ENCODE measurements at regions not wholly inside any gene's neighbourhood (a gene's known extent, or its start where the extent isn't known, plus 50 kb on each side); places are given as distances from the start of the nearest gene placed in this dataset.

DNA sequence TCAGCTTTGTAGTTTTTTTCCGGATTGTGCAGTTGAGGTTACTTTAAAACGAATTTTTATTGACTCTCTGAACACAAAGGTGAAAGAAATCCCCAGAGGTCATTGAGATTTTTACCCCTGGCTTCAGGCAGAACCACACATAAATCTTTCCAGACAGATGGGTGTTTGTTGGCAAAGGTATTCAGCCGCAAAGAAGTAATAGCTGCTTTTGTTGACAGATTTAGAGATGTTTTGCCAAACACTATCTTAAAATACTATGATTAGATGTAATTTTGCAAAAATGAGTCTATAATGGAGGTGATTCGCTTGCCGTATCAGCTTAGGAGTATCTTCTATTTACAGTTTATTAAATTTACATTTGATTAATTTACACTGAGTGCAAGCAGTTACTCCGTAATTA is 418.3 kb upstream of the CLINT1 start:
- POLR2A ChIA-PET = interaction anchor here (0.6 kb wide), 2 partner anchors 11 to 23 kb away, joined by 3 read pairs; no protein-coding TSS in a partner anchor
- CTCF ChIA-PET = no interaction called here
- H3K27ac Mint-ChIP-seq (ENCODE audit: low read depth, unreplicated experiment) = no peak overlapping the region
- BruUV-seq (replicated peaks) = no TSS peak
- intact Hi-C loops (cut with micrococcal nuclease) = no loop called here
- no peak for DNase-seq (ENCODE audit: unreplicated experiment)
- H3K4me3 Mint-ChIP-seq (ENCODE audit: unreplicated experiment) = no peak overlapping the region
- no peaks in the 10 kb centered on the region for H3K9me3 Mint-ChIP-seq (ENCODE audit: unreplicated experiment)
- TF ChIP-seq, protein P1, sequence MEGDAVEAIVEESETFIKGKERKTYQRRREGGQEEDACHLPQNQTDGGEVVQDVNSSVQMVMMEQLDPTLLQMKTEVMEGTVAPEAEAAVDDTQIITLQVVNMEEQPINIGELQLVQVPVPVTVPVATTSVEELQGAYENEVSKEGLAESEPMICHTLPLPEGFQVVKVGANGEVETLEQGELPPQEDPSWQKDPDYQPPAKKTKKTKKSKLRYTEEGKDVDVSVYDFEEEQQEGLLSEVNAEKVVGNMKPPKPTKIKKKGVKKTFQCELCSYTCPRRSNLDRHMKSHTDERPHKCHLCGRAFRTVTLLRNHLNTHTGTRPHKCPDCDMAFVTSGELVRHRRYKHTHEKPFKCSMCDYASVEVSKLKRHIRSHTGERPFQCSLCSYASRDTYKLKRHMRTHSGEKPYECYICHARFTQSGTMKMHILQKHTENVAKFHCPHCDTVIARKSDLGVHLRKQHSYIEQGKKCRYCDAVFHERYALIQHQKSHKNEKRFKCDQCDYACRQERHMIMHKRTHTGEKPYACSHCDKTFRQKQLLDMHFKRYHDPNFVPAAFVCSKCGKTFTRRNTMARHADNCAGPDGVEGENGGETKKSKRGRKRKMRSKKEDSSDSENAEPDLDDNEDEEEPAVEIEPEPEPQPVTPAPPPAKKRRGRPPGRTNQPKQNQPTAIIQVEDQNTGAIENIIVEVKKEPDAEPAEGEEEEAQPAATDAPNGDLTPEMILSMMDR (IDR thresholded peaks at IDR 0.05; ENCODE audit: unreplicated experiment) = no peak
- no peaks in the 10 kb centered on the region for H3K4me1 Mint-ChIP-seq (ENCODE audit: insufficient read depth, unreplicated experiment)
- no peaks in the 10 kb centered on the region for H3K36me3 Mint-ChIP-seq (ENCODE audit: insufficient read depth, unreplicated experiment)
- H3K27me3 Mint-ChIP-seq (ENCODE audit: insufficient read depth, unreplicated experiment) = no peaks in the 10 kb centered on the region

DNA sequence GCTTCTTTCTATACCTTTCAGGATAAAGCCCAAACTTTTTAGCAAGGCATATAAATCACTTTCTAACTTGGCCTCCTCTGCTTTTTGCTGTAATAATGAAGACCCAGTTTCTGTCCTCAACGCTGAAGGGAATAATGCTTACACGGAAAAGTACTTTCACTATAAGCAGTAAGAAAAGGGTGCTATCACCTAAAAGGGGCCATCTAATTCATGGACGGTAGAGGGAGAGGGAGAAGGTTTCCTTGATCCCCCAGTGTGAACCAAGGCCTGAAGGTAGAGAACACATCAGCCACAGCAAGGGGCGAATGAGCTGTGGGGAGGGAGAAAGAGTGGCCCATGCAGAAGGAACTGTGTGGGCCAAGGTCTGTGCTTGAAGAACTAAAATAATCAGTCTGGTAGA is 417.7 kb upstream of the CLINT1 start:
- no peaks in the 10 kb centered on the region for H3K9me3 Mint-ChIP-seq (ENCODE audit: unreplicated experiment)
- H3K4me3 Mint-ChIP-seq (ENCODE audit: unreplicated experiment) = no peak overlapping the region
- no peaks in the 10 kb centered on the region for H3K27me3 Mint-ChIP-seq (ENCODE audit: insufficient read depth, unreplicated experiment)
- intact Hi-C loops (cut with micrococcal nuclease) = no loop called here
- BruUV-seq (replicated peaks) = no TSS peak
- DNase-seq (ENCODE audit: unreplicated experiment) = no peak
- no peak overlapping the region for H3K27ac Mint-ChIP-seq (ENCODE audit: low read depth, unreplicated experiment)
- ChIA-PET POLR2A (interaction anchor here (0.6 kb wide), 2 partner anchors 10 to 22 kb away, joined by 3 read pairs; no protein-coding TSS in a partner anchor), CTCF (no interaction called here)
- H3K36me3 Mint-ChIP-seq (ENCODE audit: insufficient read depth, unreplicated experiment) = no peaks in the 10 kb centered on the region
- no peaks in the 10 kb centered on the region for H3K4me1 Mint-ChIP-seq (ENCODE audit: insufficient read depth, unreplicated experiment)
- TF ChIP-seq, protein P1 (IDR thresholded peaks at IDR 0.05; ENCODE audit: unreplicated experiment) = no peak

DNA sequence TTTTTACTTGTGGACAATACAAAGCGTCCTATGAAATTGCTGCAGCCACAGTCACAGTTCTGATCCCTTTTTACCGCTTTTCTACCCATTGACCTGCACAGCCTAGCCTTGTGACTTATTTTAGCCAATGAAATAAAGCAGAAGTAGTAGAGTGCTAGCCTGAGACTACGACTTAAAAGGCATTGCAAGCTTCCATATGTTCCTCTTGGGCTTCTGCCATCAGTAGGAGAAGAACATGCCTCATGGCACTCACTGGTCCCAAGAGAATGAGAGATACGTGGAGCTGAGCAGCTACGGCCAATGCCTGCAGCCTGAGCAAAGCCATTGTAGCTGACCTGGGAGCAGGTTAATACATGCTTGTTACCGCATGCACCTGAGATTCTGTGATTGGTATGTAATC is 416.6 kb upstream of the CLINT1 start:
- no peaks in the 10 kb centered on the region for H3K36me3 Mint-ChIP-seq (ENCODE audit: insufficient read depth, unreplicated experiment)
- ChIA-PET POLR2A (interaction anchor here (0.6 kb wide), 1 partner anchor 59 kb away, joined by 4 read pairs; no protein-coding TSS in a partner anchor), CTCF (interaction anchor here (0.9 to 2.4 kb wide), 3 partner anchors 11 to 420 kb away, joined by 3 to 8 read pairs (median 3); no protein-coding TSS in a partner anchor)
- no peaks in the 10 kb centered on the region for H3K27me3 Mint-ChIP-seq (ENCODE audit: insufficient read depth, unreplicated experiment)
- no peaks in the 10 kb centered on the region for H3K9me3 Mint-ChIP-seq (ENCODE audit: unreplicated experiment)
- no peak overlapping the region for H3K4me3 Mint-ChIP-seq (ENCODE audit: unreplicated experiment)
- H3K4me1 Mint-ChIP-seq (ENCODE audit: insufficient read depth, unreplicated experiment) = no peaks in the 10 kb centered on the region
- TF ChIP-seq, protein P1 (IDR thresholded peaks at IDR 0.05; ENCODE audit: unreplicated experiment) = no peak
- no peak overlapping the region for H3K27ac Mint-ChIP-seq (ENCODE audit: low read depth, unreplicated experiment)
- no peak for DNase-seq (ENCODE audit: unreplicated experiment)
- intact Hi-C loops (cut with micrococcal nuclease) = no loop called here
- no TSS peak for BruUV-seq (replicated peaks)

DNA sequence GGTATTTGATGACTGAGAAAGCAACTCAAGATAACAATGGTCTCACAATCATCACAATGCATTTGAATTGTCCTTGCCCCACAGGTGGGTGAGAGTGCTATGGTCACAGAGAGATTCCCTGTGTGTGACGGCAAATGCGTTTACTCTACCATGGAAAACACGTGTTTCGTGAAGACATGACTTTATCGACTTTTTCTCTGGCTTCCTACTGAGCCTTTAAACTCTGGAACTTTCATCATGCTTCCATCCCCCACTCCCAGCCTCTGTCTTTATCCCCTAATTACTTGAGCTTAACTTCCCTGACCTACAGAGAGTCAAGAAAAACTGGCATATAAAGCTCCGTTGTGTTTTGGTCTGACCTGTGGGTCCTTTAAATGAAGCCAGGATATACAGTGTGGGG is 414.1 kb upstream of the CLINT1 start:
- Mint-ChIP-seq H3K4me3 (ENCODE audit: unreplicated experiment) (no peak overlapping the region), H3K27ac (ENCODE audit: low read depth, unreplicated experiment) (no peak overlapping the region), H3K9me3 (ENCODE audit: unreplicated experiment) (no peaks in the 10 kb centered on the region), H3K4me1 (ENCODE audit: insufficient read depth, unreplicated experiment) (no peaks in the 10 kb centered on the region), H3K27me3 (ENCODE audit: insufficient read depth, unreplicated experiment) (no peaks in the 10 kb centered on the region), H3K36me3 (ENCODE audit: insufficient read depth, unreplicated experiment) (no peaks in the 10 kb centered on the region)
- TF ChIP-seq, protein P1 (IDR thresholded peaks at IDR 0.05; ENCODE audit: unreplicated experiment) = no peak
- no peak for DNase-seq (ENCODE audit: unreplicated experiment)
- BruUV-seq (replicated peaks) = no TSS peak
- CTCF ChIA-PET = no interaction called here
- intact Hi-C loops (cut with micrococcal nuclease) = no loop called here
- POLR2A ChIA-PET = no interaction called here
